ENCODE measurements at regions not wholly inside any gene's neighbourhood (a gene's known extent, or its start where the extent isn't known, plus 50 kb on each side); places are given as distances from the start of the nearest gene placed in this dataset.
A peak's percentile ranks its signal among the peaks of the same experiment; 100 is the strongest.
"Not testable (repeated sequence)": the region's sequence is repeated elsewhere in the genome, so short reads cannot be mapped to it uniquely, and the experiment has no call there.

DNA sequence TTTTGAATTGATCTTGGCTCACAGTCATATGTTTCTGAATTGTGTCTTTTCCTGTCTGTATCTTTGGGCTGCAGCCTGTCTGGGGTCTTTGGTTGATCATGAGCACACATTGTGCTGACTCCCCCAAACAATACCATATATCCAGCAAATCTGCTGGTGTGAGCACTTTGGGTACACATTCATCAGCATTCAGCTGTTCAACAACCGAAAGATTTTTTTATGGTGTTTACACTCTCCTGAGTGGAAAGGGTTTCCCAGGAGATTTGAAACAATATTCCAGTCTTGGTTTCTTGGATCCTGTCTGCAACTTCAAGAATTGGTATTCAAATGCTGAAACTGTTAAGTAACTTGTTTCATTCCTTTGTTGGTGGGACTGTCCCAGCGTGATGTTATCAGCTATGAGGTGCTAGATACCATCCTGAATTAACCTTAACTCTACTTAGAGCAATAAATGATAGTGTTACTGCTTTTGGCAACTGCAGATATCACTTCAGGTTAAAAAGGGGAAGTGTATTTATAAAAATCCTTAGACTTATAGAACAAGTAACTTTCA is 78.4 kb upstream of the DIAPH3 start:
- TF ChIP-seq, protein P1, sequence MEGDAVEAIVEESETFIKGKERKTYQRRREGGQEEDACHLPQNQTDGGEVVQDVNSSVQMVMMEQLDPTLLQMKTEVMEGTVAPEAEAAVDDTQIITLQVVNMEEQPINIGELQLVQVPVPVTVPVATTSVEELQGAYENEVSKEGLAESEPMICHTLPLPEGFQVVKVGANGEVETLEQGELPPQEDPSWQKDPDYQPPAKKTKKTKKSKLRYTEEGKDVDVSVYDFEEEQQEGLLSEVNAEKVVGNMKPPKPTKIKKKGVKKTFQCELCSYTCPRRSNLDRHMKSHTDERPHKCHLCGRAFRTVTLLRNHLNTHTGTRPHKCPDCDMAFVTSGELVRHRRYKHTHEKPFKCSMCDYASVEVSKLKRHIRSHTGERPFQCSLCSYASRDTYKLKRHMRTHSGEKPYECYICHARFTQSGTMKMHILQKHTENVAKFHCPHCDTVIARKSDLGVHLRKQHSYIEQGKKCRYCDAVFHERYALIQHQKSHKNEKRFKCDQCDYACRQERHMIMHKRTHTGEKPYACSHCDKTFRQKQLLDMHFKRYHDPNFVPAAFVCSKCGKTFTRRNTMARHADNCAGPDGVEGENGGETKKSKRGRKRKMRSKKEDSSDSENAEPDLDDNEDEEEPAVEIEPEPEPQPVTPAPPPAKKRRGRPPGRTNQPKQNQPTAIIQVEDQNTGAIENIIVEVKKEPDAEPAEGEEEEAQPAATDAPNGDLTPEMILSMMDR (IDR thresholded peaks at IDR 0.05; ENCODE audit: borderline replicate concordance, insufficient read depth, low read depth, low read length) = no peak
- no peak overlapping the region for H3K4me3 ChIP-seq (ENCODE audit: low read depth, low read length)

DNA sequence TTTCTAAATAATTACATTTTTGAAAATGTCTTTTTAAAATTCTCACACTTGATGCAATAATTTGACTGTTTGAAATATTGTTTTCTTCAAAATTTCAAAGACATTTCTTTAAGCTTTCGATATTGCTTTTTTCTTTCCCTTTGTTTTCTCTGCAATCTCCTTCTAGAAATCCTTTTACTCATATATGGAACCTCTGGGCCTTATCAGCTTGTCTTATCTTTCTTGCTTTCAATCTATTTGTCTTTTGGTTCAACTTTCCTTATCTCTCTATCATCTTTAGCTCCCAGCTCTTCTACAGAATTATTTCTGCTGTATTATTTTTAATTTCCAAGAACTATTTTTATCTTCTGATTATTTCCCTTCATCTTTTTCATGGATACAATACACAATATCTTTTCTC is 80.7 kb upstream of the DIAPH3 start:
- no peak overlapping the region for H3K4me3 ChIP-seq (ENCODE audit: low read depth, low read length)
- TF ChIP-seq, protein P1 (IDR thresholded peaks at IDR 0.05; ENCODE audit: borderline replicate concordance, insufficient read depth, low read depth, low read length) = no peak

- not testable (repeated sequence) for H3K4me3 ChIP-seq (ENCODE audit: low read depth, low read length)
These were observed 87.7 kb upstream of the DIAPH3 start for GRCh38 chr13:60251419-60251818.

GRCh38 chr13:60258349-60258748 is 94.6 kb upstream of the DIAPH3 start:
- no peak overlapping the region for H3K4me3 ChIP-seq (ENCODE audit: low read depth, low read length)
- TF ChIP-seq, protein P1 (IDR thresholded peaks at IDR 0.05; ENCODE audit: borderline replicate concordance, insufficient read depth, low read depth, low read length) = no peak

- TF ChIP-seq, protein P1 (IDR thresholded peaks at IDR 0.05; ENCODE audit: borderline replicate concordance, insufficient read depth, low read depth, low read length) = 0 out of 2 replicates have a peak, but pooled peaks have one; percentile 1
- H3K4me3 ChIP-seq (ENCODE audit: low read depth, low read length) = no peak overlapping the region
These were observed 96.7 kb upstream of the DIAPH3 start for GRCh38 chr13:60260440-60260839.

DNA sequence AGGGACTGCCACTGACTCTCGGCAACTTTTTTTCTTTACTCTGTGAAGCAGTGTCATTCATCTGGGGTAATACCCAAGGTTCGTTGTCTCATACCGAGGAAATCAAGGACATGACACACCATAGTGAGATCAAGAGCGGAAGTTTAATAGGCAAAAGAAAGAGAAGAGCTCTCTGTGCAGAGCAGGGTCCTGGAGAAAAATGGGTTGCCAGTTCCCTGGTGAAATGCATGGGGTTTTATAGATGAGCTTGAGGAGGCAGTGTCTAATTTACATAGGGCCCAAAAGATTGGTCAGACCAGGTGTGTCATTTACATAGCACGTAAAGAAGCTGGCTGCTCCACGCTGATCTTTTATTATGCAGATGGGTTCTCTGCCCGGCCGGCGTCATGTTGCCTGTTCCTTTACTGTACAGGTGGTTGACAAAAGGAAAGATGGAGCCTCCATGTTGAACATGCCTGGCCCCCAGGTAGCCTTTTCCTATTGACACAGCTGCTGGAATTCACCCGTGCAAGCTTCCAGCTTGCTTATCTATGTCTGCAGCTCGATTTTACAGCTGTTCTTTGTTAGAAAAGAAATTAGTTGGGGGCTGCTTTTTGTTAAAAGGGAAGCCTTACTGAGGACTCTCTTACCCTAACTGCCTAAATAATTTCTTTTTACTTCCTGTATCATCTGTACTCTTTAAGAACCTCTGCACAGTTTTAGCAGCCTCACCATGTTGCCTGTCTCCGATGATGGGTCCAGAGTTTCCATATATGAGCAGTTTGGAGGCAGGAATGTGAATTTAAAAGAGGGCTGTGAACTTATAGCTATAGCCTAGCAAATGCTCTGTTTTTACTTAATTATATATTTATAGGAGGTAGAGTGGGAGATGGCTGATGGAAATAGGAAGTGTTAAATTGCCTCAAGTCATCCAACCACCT is 98.0 kb upstream of the DIAPH3 start:
- H3K4me3 ChIP-seq (ENCODE audit: low read depth, low read length) = no peak overlapping the region
- TF ChIP-seq, protein P1 (IDR thresholded peaks at IDR 0.05; ENCODE audit: borderline replicate concordance, insufficient read depth, low read depth, low read length) = no peak

DNA sequence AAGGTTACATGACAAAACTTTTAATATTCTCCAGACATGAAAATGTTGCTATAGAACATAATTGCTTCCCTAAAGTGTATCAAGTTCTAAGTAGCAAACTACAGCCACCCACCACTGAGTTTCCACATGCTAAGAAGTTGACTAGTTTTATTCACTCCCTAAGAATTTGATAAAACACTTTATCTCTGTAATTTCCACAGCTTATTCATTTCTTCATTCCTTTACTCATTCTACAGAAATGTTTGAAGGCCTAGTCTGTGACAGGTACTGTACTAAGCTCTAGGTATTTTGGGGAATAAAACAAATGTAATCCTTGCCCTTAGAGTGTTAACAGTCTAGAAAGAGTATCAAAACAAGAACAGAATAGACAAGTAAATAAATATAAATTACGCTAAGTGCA is 101.8 kb upstream of the DIAPH3 start:
- H3K4me3 ChIP-seq (ENCODE audit: low read depth, low read length) = no peak overlapping the region
- TF ChIP-seq, protein P1 (IDR thresholded peaks at IDR 0.05; ENCODE audit: borderline replicate concordance, insufficient read depth, low read depth, low read length) = no peak
